HepG2 (cell line): ENCODE measurements at regions not wholly inside any gene's neighbourhood (a gene's known extent, or its start where the extent isn't known, plus 50 kb on each side); places are given as distances from the start of the nearest gene placed in this dataset.

Experiments
- ATAC-seq: fragments of 200-7000 bp; cut with Tn5 transposase; 3 replicates; pipeline ENCODE4 v1.9.1; 2020; ENCODE audit warnings: mild to moderate bottlenecking, moderate library complexity
- BruUV-seq: library from RNA; stranded (reverse); fragments of 400-500 nt; replicated peaks from 2 replicates; lab custom pipeline; 2021; lab: Mats Ljungman, UMichigan
- CTCF ChIA-PET: fragments of 300-600 bp; formaldehyde crosslinking; extraction: SDS; loops from one replicate; lab custom pipeline; 2021; ENCODE audit warnings: low total read pairs, inconsistent platforms, low intra/inter-chr PET ratio; lab: Yijun Ruan, JAX
- POLR2A ChIA-PET: fragments of 350-600 bp; sonication (Branson Sonifier 250); formaldehyde crosslinking; loops from one replicate; lab custom pipeline; 2020; ENCODE audit warnings: antibody characterized with exemption, inconsistent platforms; lab: Yijun Ruan, JAX
- DNase-seq: peaks from one replicate; pipeline ENCODE4 v3.0.0-alpha.2; 2015; ENCODE audit warnings: low spot score
- FAIRE-seq: peaks from 3 replicates; lab custom pipeline; 2011; peaks lifted over from hg19 to GRCh38; lab: Jason Lieb, UNC
- H2AFZ ChIP-seq: one replicate; pipeline ENCODE4 v1.6.1; 2011; ENCODE audit warnings: low read length, inconsistent platforms
- H3K27ac ChIP-seq: fragments of 300-600 bp; 3 replicates; pipeline ENCODE4 v1.8.0; 2011; ENCODE audit warnings: mixed run types, mild to moderate bottlenecking, mixed read lengths, low read length, inconsistent platforms; ENCODE audit not compliant: insufficient read depth; ENCODE audit errors: extremely low read length
- H3K27me3 ChIP-seq, 2 experiments: fragments of 200-600 bp in 1 of 2; 2 replicates in 1 of 2; 3 replicates in 1 of 2; pipeline versions ENCODE4 v1.6.0 to v1.8.0; 2011; ENCODE audit warnings: low read length in 2 of 2, mild to moderate bottlenecking in 2 of 2, moderate library complexity in 2 of 2, inconsistent platforms in 1 of 2; ENCODE audit not compliant: insufficient read depth in 2 of 2, control insufficient read depth in 1 of 2
- H3K36me3 ChIP-seq, 2 experiments: fragments of 200-600 bp in 1 of 2; replicated peaks in 1 of 2; 2 replicates in 1 of 2; 3 replicates in 1 of 2; pipeline versions ENCODE4 v1.5.1 to v1.8.0; 2011; ENCODE audit warnings: low read length in 2 of 2, inconsistent platforms in 1 of 2; ENCODE audit not compliant: insufficient read depth in 2 of 2, control insufficient read depth in 1 of 2
- H3K4me1 ChIP-seq: 2 replicates; pipeline ENCODE4 v1.5.1; 2012; ENCODE audit warnings: low read length, inconsistent platforms; ENCODE audit not compliant: insufficient read depth
- H3K4me2 ChIP-seq: 2 replicates; pipeline ENCODE4 v1.6.0; 2011; ENCODE audit warnings: low read depth, low read length, inconsistent platforms
- H3K4me3 ChIP-seq, 3 experiments: fragments of 200-600 bp in 1 of 3; sonication (generic), shearing (Covaris generic) in 1 of 3; replicated peaks in 1 of 3; 2 replicates each; pipeline ENCODE4 v1.5.1; 2011 to 2016; ENCODE audit warnings: low read length in 3 of 3, inconsistent platforms in 2 of 3, low read depth in 2 of 3, mild to moderate bottlenecking in 2 of 3, control low read depth in 1 of 3, mixed read lengths in 1 of 3; ENCODE audit not compliant: insufficient read depth in 1 of 3
- H3K79me2 ChIP-seq: one replicate; pipeline ENCODE4 v1.6.1; 2011; ENCODE audit warnings: low read length, inconsistent platforms; ENCODE audit not compliant: insufficient read depth
- H3K9ac ChIP-seq: 2 replicates; pipeline ENCODE4 v1.6.0; 2011; ENCODE audit warnings: mild to moderate bottlenecking, low read depth, low read length, inconsistent platforms; ENCODE audit not compliant: insufficient read depth
- H3K9me3 ChIP-seq: 2 replicates; pipeline ENCODE4 v1.5.1; 2012; ENCODE audit warnings: mild to moderate bottlenecking, low read length
- H4K20me1 ChIP-seq: 2 replicates; pipeline ENCODE4 v1.6.0; 2011; ENCODE audit warnings: inconsistent platforms, mild to moderate bottlenecking, low read length, moderate library complexity; ENCODE audit not compliant: insufficient read depth
- ATF7-NPFF ChIP-seq: sonication (generic); formaldehyde crosslinking; IDR thresholded peaks from 2 replicates; pipeline ENCODE4 v1.8.1; 2023; ENCODE audit warnings: mild to moderate bottlenecking, low read depth, missing genetic modification reagents, moderate library complexity
- FOSL1 ChIP-seq: sonication (generic); formaldehyde crosslinking; IDR thresholded peaks from 2 replicates; pipeline ENCODE4 v1.9.0; 2021; ENCODE audit warnings: missing genetic modification reagents, borderline replicate concordance
- HDAC6 ChIP-seq: fragments of 200-600 bp; sonication (generic); IDR thresholded peaks from 2 replicates; pipeline ENCODE4 v1.7.0; 2017; ENCODE audit warnings: mild to moderate bottlenecking, antibody characterized with exemption, low read length, low read depth
- KMT2B ChIP-seq: IDR thresholded peaks from 2 replicates; pipeline ENCODE4 v1.6.1; 2016; ENCODE audit warnings: missing genetic modification reagents, missing compliant biosample characterization
- NR1H2 ChIP-seq: sonication (generic); formaldehyde crosslinking; IDR thresholded peaks from 2 replicates; pipeline ENCODE4 v1.8.1; 2022; ENCODE audit warnings: low read depth, missing genetic modification reagents, borderline replicate concordance
- PAX8 ChIP-seq: sonication (generic); formaldehyde crosslinking; IDR thresholded peaks from 2 replicates; pipeline ENCODE4 v1.8.0; 2022; ENCODE audit warnings: mild to moderate bottlenecking, missing genetic modification reagents, borderline replicate concordance
- RERE ChIP-seq: IDR thresholded peaks from 2 replicates; pipeline ENCODE4 v1.6.1; 2016; ENCODE audit warnings: low read depth, missing genetic modification reagents, missing compliant biosample characterization
- RNF219 ChIP-seq: sonication (generic); formaldehyde crosslinking; IDR thresholded peaks from 2 replicates; pipeline ENCODE4 v1.5.0; 2020; ENCODE audit warnings: mild to moderate bottlenecking, missing genetic modification reagents
- SP1 ChIP-seq, 2 experiments: fragments of 450-650 bp in 1 of 2; sonication (generic) in 1 of 2; formaldehyde crosslinking in 1 of 2; IDR thresholded peaks; 2 replicates each; pipeline versions ENCODE4 v1.4.0 to v1.6.1; 2016 to 2020; ENCODE audit warnings: missing genetic modification reagents in 1 of 2
- TCF7 ChIP-seq: sonication (generic); IDR thresholded peaks from 2 replicates; pipeline ENCODE4 v1.6.1; 2016; ENCODE audit warnings: antibody characterized with exemption, low read depth
- TMF1 ChIP-seq: sonication (generic); formaldehyde crosslinking; IDR thresholded peaks from 2 replicates; pipeline ENCODE4 v1.8.1; 2022; ENCODE audit warnings: low read depth, missing genetic modification reagents
- ZFAT ChIP-seq: sonication (generic); formaldehyde crosslinking; conservative IDR thresholded peaks from 2 replicates; pipeline ENCODE4 v1.8.1; 2023; ENCODE audit warnings: missing genetic modification reagents, inconsistent platforms
- ZMYM4 ChIP-seq: sonication (generic); formaldehyde crosslinking; IDR thresholded peaks from 2 replicates; pipeline ENCODE4 v1.8.1; 2023; ENCODE audit warnings: mild to moderate bottlenecking, missing genetic modification reagents
- ZNF550 ChIP-seq: sonication (generic); formaldehyde crosslinking; IDR thresholded peaks from 2 replicates; pipeline ENCODE4 v1.4.0; 2020; ENCODE audit warnings: mild to moderate bottlenecking, missing genetic modification reagents, borderline replicate concordance
- ZNF589 ChIP-seq: sonication (generic); formaldehyde crosslinking; conservative IDR thresholded peaks from 2 replicates; pipeline ENCODE4 v1.8.0; 2022; ENCODE audit warnings: mild to moderate bottlenecking, moderate library complexity, missing genetic modification reagents
- ZNF782 ChIP-seq: sonication (generic); formaldehyde crosslinking; IDR thresholded peaks from 2 replicates; pipeline ENCODE4 v1.4.0; 2020; ENCODE audit warnings: missing genetic modification reagents, mild to moderate bottlenecking, borderline replicate concordance
- ZSCAN22 ChIP-seq: sonication (generic); formaldehyde crosslinking; IDR thresholded peaks from 2 replicates; pipeline ENCODE4 v1.4.0; 2020; ENCODE audit warnings: mild to moderate bottlenecking, missing genetic modification reagents
- WGBS: methylation state at CpG from one replicate; pipeline ENCODE4 v1.1.6; 2017; ENCODE audit warnings: low lambda C conversion rate; 5-methylcytosine and 5-hydroxymethylcytosine counted together
- in situ Hi-C: cut with HindIII; loops from 2 replicates; pipeline ENCODE4 v1.10.0; 2017; ENCODE audit warnings: low pct_unique_long_range_greater_than_20kb; ENCODE audit not compliant: extremely low pct_ligation_motif_present
- intact Hi-C: fragments of 100-400 bp; cut with micrococcal nuclease; formaldehyde crosslinking; loops from one replicate; pipeline ENCODE4 v1.10.0; 2022; ENCODE audit not compliant: unreplicated experiment

GRCh38 chr5:174401793-174402192, 322.6 kb upstream of the MSX2 start (continued):
- no peak for TF ChIP-seq RNF219 (CRISPR knock-in tag)
- TF ChIP-seq NR1H2 (CRISPR knock-in tag) = no peak
- TF ChIP-seq ZNF550 (CRISPR knock-in tag) = no peak
- no peak for TF ChIP-seq ZNF589 (CRISPR knock-in tag)
- TF ChIP-seq ZSCAN22 = no peak

GRCh38 chr5:174402222-174402812, 322.1 kb upstream of the MSX2 start:
- FAIRE-seq = no peak
- no peak overlapping the region for H2AFZ ChIP-seq
- in situ Hi-C loops = no loop called here
- no peak overlapping the region for H3K4me2 ChIP-seq
- POLR2A ChIA-PET = no interaction called here
- H3K9me3 ChIP-seq = no peaks in the 10 kb centered on the region
- DNase-seq = no peak
- no peak overlapping the region for H3K4me3 ChIP-seq
- WGBS = 0% methylated on average over 4 of the region's 4 CpGs
- H3K4me1 ChIP-seq = no peaks in the 10 kb centered on the region
- no peaks in the 10 kb centered on the region for H4K20me1 ChIP-seq
- intact Hi-C loops = no loop called here
- no peaks in the 10 kb centered on the region for H3K79me2 ChIP-seq
- no peak for ATAC-seq
- H3K9ac ChIP-seq = no peak overlapping the region
- H3K36me3 ChIP-seq = no peaks in the 10 kb centered on the region
- BruUV-seq = no TSS peak
- peaks cover 0 to 15% of the 10 kb centered on the region in 2 experiments; a peak in 3 of 5 replicates for H3K27me3 ChIP-seq
- CTCF ChIA-PET = no interaction called here
- H3K27ac ChIP-seq = no peak overlapping the region
- TF ChIP-seq ZNF782 (CRISPR knock-in tag) (no peak), FOSL1 (CRISPR knock-in tag) (no peak), SP1 (IDR thresholded peaks at IDR 0.05) (no peak), SP1 (CRISPR knock-in tag; IDR thresholded peaks at IDR 0.05) (no peak), KMT2B (no peak), ZMYM4 (CRISPR knock-in tag) (no peak), RERE (CRISPR knock-in tag) (no peak), PAX8 (CRISPR knock-in tag) (no peak), ZFAT (CRISPR knock-in tag) (no peak), TCF7 (no peak), TMF1 (CRISPR knock-in tag) (no peak), ATF7-NPFF (CRISPR knock-in tag) (no peak), HDAC6 (no peak)
